SK-N-SH (cell line): ENCODE measurements at regions not wholly inside any gene's neighbourhood (a gene's known extent, or its start where the extent isn't known, plus 50 kb on each side); places are given as distances from the start of the nearest gene placed in this dataset.

ENCODE experiments used
- CTCF ChIA-PET: fragments of 300-600, 350-600 bp; formaldehyde crosslinking; extraction: SDS; loops from one replicate; lab custom pipeline; 2021; lab: Yijun Ruan, JAX
- POLR2A ChIA-PET: fragments of 350-600 bp; sonication (Branson Sonifier 250); formaldehyde crosslinking; extraction: SDS; loops from one replicate; lab custom pipeline; 2020; ENCODE audit warnings: antibody characterized with exemption, inconsistent platforms; lab: Yijun Ruan, JAX
- DNase-seq: peaks from one replicate; pipeline ENCODE4 v3.0.0; 2012
- H2AFZ ChIP-seq: fragments of 200-600 bp; sonication (generic); 2 replicates; pipeline ENCODE4 v1.8.1; 2016; ENCODE audit warnings: antibody characterized with exemption, mild to moderate bottlenecking, low read depth
- H3F3A ChIP-seq: fragments of 200-600 bp; sonication (generic); replicated peaks from 2 replicates; pipeline ENCODE3; 2016; ENCODE audit warnings: antibody characterized with exemption, mild to moderate bottlenecking; ENCODE audit not compliant: insufficient read depth
- H3K27ac ChIP-seq, 2 experiments: fragments of 200-500 bp in 1 of 2; fragments of 200-600 bp in 1 of 2; sonication (Bioruptor generic) in 1 of 2; sonication (generic), shearing (Covaris generic) in 1 of 2; 2 replicates each; pipeline versions ENCODE4 v1.5.1 to v1.6.1; 2014 to 2016; ENCODE audit warnings: low read depth in 2 of 2, inconsistent platforms in 1 of 2, low read length in 1 of 2, mild to moderate bottlenecking in 1 of 2, mixed read lengths in 1 of 2
- H3K27me3 ChIP-seq: fragments of 200-600 bp; sonication (generic), shearing (Covaris generic); 2 replicates; pipeline ENCODE4 v1.6.1; 2016; ENCODE audit warnings: mixed run types; ENCODE audit not compliant: insufficient read depth
- H3K36me3 ChIP-seq, 2 experiments: fragments of 200-500 bp in 1 of 2; fragments of 200-600 bp in 1 of 2; sonication (Bioruptor generic) in 1 of 2; sonication (generic) in 1 of 2; replicated peaks in 1 of 2; 2 replicates each; pipeline versions ENCODE3 to v1.5.1; 2014 to 2016; ENCODE audit warnings: low read length in 1 of 2, mild to moderate bottlenecking in 1 of 2; ENCODE audit not compliant: insufficient read depth in 2 of 2, control insufficient read depth in 1 of 2
- H3K4me1 ChIP-seq, 2 experiments: fragments of 200-500 bp in 1 of 2; fragments of 200-600 bp in 1 of 2; sonication (Bioruptor generic) in 1 of 2; sonication (generic), shearing (Covaris generic) in 1 of 2; 2 replicates each; pipeline versions ENCODE4 v1.5.1 to v1.6.1; 2014 to 2016; ENCODE audit warnings: low read depth in 1 of 2, low read length in 1 of 2, mixed run types in 1 of 2; ENCODE audit not compliant: insufficient read depth in 2 of 2, control insufficient read depth in 1 of 2
- H3K4me2 ChIP-seq: fragments of 200-600 bp; sonication (generic), shearing (Covaris generic); 2 replicates; pipeline ENCODE4 v1.6.1; 2017; ENCODE audit warnings: mixed run types
- H3K4me3 ChIP-seq, 2 experiments: fragments of 200-500 bp in 1 of 2; fragments of 200-600 bp in 1 of 2; sonication (Bioruptor generic) in 1 of 2; sonication (generic), shearing (Covaris generic) in 1 of 2; 2 replicates each; pipeline versions ENCODE4 v1.5.1 to v1.8.1; 2014 to 2016; ENCODE audit warnings: low read depth in 2 of 2, inconsistent platforms in 1 of 2, low read length in 1 of 2, mild to moderate bottlenecking in 1 of 2, mixed read lengths in 1 of 2, moderate library complexity in 1 of 2
- H3K79me2 ChIP-seq: fragments of 200-600 bp; sonication (generic); 2 replicates; pipeline ENCODE4 v1.8.1; 2017; ENCODE audit warnings: mild to moderate bottlenecking; ENCODE audit not compliant: insufficient read depth
- H3K9ac ChIP-seq: fragments of 200-600 bp; sonication (generic); 2 replicates; pipeline ENCODE4 v1.6.1; 2017; ENCODE audit warnings: mixed run types
- H3K9me2 ChIP-seq: fragments of 200-600 bp; sonication (generic); 2 replicates; pipeline ENCODE4 v1.6.1; 2017; ENCODE audit warnings: mixed run types
- H3K9me3 ChIP-seq: fragments of 200-600 bp; sonication (generic); 2 replicates; pipeline ENCODE4 v1.6.1; 2017; ENCODE audit warnings: mixed run types, mild to moderate bottlenecking, moderate library complexity
- H4K20me1 ChIP-seq: fragments of 200-600 bp; sonication (generic); 2 replicates; pipeline ENCODE4 v1.6.1; 2017; ENCODE audit warnings: mild to moderate bottlenecking, mixed run types; ENCODE audit not compliant: insufficient read depth
- EZH2phosphoT487 ChIP-seq: fragments of 200-600 bp; sonication (generic); IDR thresholded peaks from 2 replicates; pipeline ENCODE4 v1.6.1; 2017; ENCODE audit warnings: low read depth, mixed run types, mild to moderate bottlenecking, antibody characterized with exemption, moderate library complexity, borderline replicate concordance
- FOSL2 ChIP-seq: IDR thresholded peaks from 2 replicates; pipeline ENCODE4 v1.4.0; 2012; ENCODE audit warnings: low read depth, mild to moderate bottlenecking, moderate library complexity, borderline replicate concordance
- FOXJ3 ChIP-seq: sonication (generic); formaldehyde crosslinking; IDR thresholded peaks from 2 replicates; pipeline ENCODE4 v1.5.1; 2020; ENCODE audit warnings: mild to moderate bottlenecking, missing genetic modification reagents
- FOXM1 ChIP-seq: IDR thresholded peaks from 2 replicates; pipeline ENCODE4 v1.4.0; 2012; ENCODE audit warnings: low read depth, mild to moderate bottlenecking
- GATA2 ChIP-seq: sonication (generic); formaldehyde crosslinking; IDR thresholded peaks from 2 replicates; pipeline ENCODE4 v1.5.0; 2020; ENCODE audit warnings: mild to moderate bottlenecking, missing genetic modification reagents
- JUND ChIP-seq: IDR thresholded peaks from 2 replicates; pipeline ENCODE4 v1.4.0; 2012
- MEF2A ChIP-seq: IDR thresholded peaks from 2 replicates; pipeline ENCODE4 v1.4.0; 2012; ENCODE audit warnings: low read depth, borderline replicate concordance
- MXI1 ChIP-seq: IDR thresholded peaks from 2 replicates; pipeline ENCODE4 v1.6.1; 2012; ENCODE audit warnings: mild to moderate bottlenecking, low read depth, low read length, improper control_type of control experiment
- NFIC ChIP-seq: IDR thresholded peaks from 2 replicates; pipeline ENCODE4 v1.4.0; 2012; ENCODE audit warnings: borderline replicate concordance
- RAD21 ChIP-seq: IDR thresholded peaks from 2 replicates; pipeline ENCODE4 v1.6.1; 2012; ENCODE audit warnings: mild to moderate bottlenecking, low read length
- RCOR1 ChIP-seq: fragments of 150-350 bp; IDR thresholded peaks from 2 replicates; pipeline ENCODE4 v1.6.1; 2017; ENCODE audit warnings: antibody characterized with exemption, low read length
- RFX5 ChIP-seq: IDR thresholded peaks from 2 replicates; pipeline ENCODE4 v1.6.1; 2012; ENCODE audit warnings: mild to moderate bottlenecking, improper control_type of control experiment, low read length
- SIN3A ChIP-seq: IDR thresholded peaks from 2 replicates; pipeline ENCODE4 v1.6.1; 2012; ENCODE audit warnings: low read depth, mild to moderate bottlenecking, low read length, moderate library complexity, borderline replicate concordance
- USF1 ChIP-seq: IDR thresholded peaks from 2 replicates; pipeline ENCODE4 v1.4.0; 2012; ENCODE audit warnings: low read depth, borderline replicate concordance
- YY1 ChIP-seq: IDR thresholded peaks from 2 replicates; pipeline ENCODE4 v1.4.0; 2012; ENCODE audit warnings: low read depth, mild to moderate bottlenecking
- WGBS: methylation state at CpG from one replicate; pipeline ENCODE4 v1.1.6; 2017; ENCODE audit warnings: low lambda C conversion rate; 5-methylcytosine and 5-hydroxymethylcytosine counted together
- TF ChIP-seq, protein P1 (sequence below): IDR thresholded peaks from 2 replicates; pipeline ENCODE4 v1.6.1; 2012; ENCODE audit warnings: mild to moderate bottlenecking, low read depth, low read length, moderate library complexity
- TF ChIP-seq, protein P2 (sequence below): IDR thresholded peaks from 2 replicates; pipeline ENCODE4 v1.4.0; 2012; ENCODE audit warnings: low read depth

DNA sequence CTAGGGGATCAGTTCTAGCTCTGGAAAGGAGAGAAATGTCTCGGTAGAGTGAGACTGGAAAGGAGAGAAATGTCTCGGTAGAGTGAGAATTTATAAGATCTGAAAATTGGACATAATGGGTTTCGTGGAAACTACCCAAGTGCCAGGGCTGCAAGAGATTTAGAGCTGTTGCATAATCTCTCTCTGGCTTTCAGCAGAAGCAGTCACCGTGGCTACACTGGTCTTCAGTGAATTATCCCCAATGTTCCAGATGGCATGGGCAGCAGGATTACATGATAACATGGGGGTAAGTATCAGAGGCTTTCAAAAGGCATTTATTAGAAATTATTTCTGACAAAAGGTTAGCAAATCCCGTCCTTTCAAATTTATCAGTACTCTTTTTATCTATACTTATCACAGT is 435.5 kb downstream of the NKX6-1 start:
- H3K9me3 ChIP-seq, result no peaks in the 10 kb centered on the region
- no peaks in the 10 kb centered on the region for H3K9me2 ChIP-seq
- no peak for TF ChIP-seq JUND
- TF ChIP-seq RFX5, result no peak
- no peak for TF ChIP-seq FOSL2
- no peak for TF ChIP-seq EZH2phosphoT487
- TF ChIP-seq YY1, result no peak
- TF ChIP-seq, protein P1, sequence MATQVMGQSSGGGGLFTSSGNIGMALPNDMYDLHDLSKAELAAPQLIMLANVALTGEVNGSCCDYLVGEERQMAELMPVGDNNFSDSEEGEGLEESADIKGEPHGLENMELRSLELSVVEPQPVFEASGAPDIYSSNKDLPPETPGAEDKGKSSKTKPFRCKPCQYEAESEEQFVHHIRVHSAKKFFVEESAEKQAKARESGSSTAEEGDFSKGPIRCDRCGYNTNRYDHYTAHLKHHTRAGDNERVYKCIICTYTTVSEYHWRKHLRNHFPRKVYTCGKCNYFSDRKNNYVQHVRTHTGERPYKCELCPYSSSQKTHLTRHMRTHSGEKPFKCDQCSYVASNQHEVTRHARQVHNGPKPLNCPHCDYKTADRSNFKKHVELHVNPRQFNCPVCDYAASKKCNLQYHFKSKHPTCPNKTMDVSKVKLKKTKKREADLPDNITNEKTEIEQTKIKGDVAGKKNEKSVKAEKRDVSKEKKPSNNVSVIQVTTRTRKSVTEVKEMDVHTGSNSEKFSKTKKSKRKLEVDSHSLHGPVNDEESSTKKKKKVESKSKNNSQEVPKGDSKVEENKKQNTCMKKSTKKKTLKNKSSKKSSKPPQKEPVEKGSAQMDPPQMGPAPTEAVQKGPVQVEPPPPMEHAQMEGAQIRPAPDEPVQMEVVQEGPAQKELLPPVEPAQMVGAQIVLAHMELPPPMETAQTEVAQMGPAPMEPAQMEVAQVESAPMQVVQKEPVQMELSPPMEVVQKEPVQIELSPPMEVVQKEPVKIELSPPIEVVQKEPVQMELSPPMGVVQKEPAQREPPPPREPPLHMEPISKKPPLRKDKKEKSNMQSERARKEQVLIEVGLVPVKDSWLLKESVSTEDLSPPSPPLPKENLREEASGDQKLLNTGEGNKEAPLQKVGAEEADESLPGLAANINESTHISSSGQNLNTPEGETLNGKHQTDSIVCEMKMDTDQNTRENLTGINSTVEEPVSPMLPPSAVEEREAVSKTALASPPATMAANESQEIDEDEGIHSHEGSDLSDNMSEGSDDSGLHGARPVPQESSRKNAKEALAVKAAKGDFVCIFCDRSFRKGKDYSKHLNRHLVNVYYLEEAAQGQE, result no peak
- TF ChIP-seq RCOR1, result no peak
- no peak for TF ChIP-seq FOXM1
- no peak for TF ChIP-seq FOXJ3 (CRISPR knock-in tag)
- TF ChIP-seq RAD21, result no peak
- TF ChIP-seq, protein P2, sequence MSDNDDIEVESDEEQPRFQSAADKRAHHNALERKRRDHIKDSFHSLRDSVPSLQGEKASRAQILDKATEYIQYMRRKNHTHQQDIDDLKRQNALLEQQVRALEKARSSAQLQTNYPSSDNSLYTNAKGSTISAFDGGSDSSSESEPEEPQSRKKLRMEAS, result no peak
- TF ChIP-seq MEF2A, result no peak
- no peak for TF ChIP-seq USF1
- no peak for TF ChIP-seq MXI1
- no peak for TF ChIP-seq SIN3A
- no peak for TF ChIP-seq NFIC
- no peak for TF ChIP-seq GATA2 (CRISPR knock-in tag)
- DNase-seq, result no peak
- no peak overlapping the region for H3K9ac ChIP-seq
- H4K20me1 ChIP-seq, result no peaks in the 10 kb centered on the region
- ChIA-PET CTCF (no interaction called here), POLR2A (no interaction called here)
- H3F3A ChIP-seq, result no peaks in the 10 kb centered on the region
- 9% methylated on average over 5 of the region's 5 CpGs for whole genome bisulfite sequencing
- H3K4me3 ChIP-seq, result no peak overlapping the region
- no peaks in the 10 kb centered on the region for H3K79me2 ChIP-seq
- no peak overlapping the region for H3K4me2 ChIP-seq
- H3K27ac ChIP-seq, result no peak overlapping the region
- no peaks in the 10 kb centered on the region for H3K27me3 ChIP-seq
- H3K36me3 ChIP-seq, result no peaks in the 10 kb centered on the region
- H3K4me1 ChIP-seq, result no peaks in the 10 kb centered on the region
- no peak overlapping the region for H2AFZ ChIP-seq
